NCI-H2196 (cell line): ENCODE measurements at regions not wholly inside any gene's neighbourhood (a gene's known extent, or its start where the extent isn't known, plus 50 kb on each side); places are given as distances from the start of the nearest gene placed in this dataset.
"Not testable (repeated sequence)": the region's sequence is repeated elsewhere in the genome, so short reads cannot be mapped to it uniquely, and the experiment has no call there.

Experiments
- DNase-seq: peaks from one replicate; lab custom pipeline; 2025; ENCODE audit not compliant: unreplicated experiment; lab: John Stamatoyannopoulos, UW

- no peak for DNase-seq
Observed at GRCh38 chr2:4965556-4966320, 726.4 kb upstream of the SOX11 start.

GRCh38 chr2:4967206-4967605 lies 725.0 kb upstream of the SOX11 start:
- no peak for DNase-seq

GRCh38 chr2:4972472-4972871 lies 719.7 kb upstream of the SOX11 start:
- DNase-seq = no peak

- DNase-seq = no peak
Observed at GRCh38 chr2:4973354-4973753, 718.8 kb upstream of the SOX11 start.

GRCh38 chr2:4973973-4974372 lies 718.2 kb upstream of the SOX11 start:
- no peak for DNase-seq

GRCh38 chr2:4976407-4976806 lies 715.8 kb upstream of the SOX11 start:
- no peak for DNase-seq

- no peak for DNase-seq
Observed at GRCh38 chr2:4979111-4979510, 713.1 kb upstream of the SOX11 start.

GRCh38 chr2:4980995-4981394 lies 711.2 kb upstream of the SOX11 start:
- no peak for DNase-seq

GRCh38 chr2:4981802-4982409 lies 710.3 kb upstream of the SOX11 start:
- DNase-seq = no peak

GRCh38 chr2:4988444-4988843 lies 703.7 kb upstream of the SOX11 start:
- not testable (repeated sequence) for DNase-seq

GRCh38 chr2:4992226-4992625 lies 700.0 kb upstream of the SOX11 start:
- DNase-seq = no peak

GRCh38 chr2:4995466-4995865 lies 696.7 kb upstream of the SOX11 start:
- DNase-seq = no peak

- DNase-seq = no peak
Observed at GRCh38 chr2:5007596-5007995, 684.6 kb upstream of the SOX11 start.

- DNase-seq = no peak
Observed at GRCh38 chr2:5019324-5019723, 672.9 kb upstream of the SOX11 start.

GRCh38 chr2:5020116-5020875 lies 671.9 kb upstream of the SOX11 start:
- DNase-seq = no peak

- DNase-seq = no peak
Observed at GRCh38 chr2:5021136-5021535, 671.0 kb upstream of the SOX11 start.

GRCh38 chr2:5022061-5022460 lies 670.1 kb upstream of the SOX11 start:
- no peak for DNase-seq

GRCh38 chr2:5022708-5023635 lies 669.2 kb upstream of the SOX11 start:
- not testable (repeated sequence) for DNase-seq

GRCh38 chr2:5026571-5027234 lies 665.5 kb upstream of the SOX11 start:
- DNase-seq = no peak

GRCh38 chr2:5035057-5035488 lies 657.1 kb upstream of the SOX11 start:
- no peak for DNase-seq
